NB4 (cell line): ENCODE measurements at regions not wholly inside any gene's neighbourhood (a gene's known extent, or its start where the extent isn't known, plus 50 kb on each side); places are given as distances from the start of the nearest gene placed in this dataset.

Experiments
- DNase-seq: peaks from one replicate; pipeline ENCODE4 v3.0.0; 2010; ENCODE audit warnings: low read depth
- H3K4me3 ChIP-seq: one replicate; pipeline ENCODE4 v1.5.1; 2011; ENCODE audit warnings: mild to moderate bottlenecking, low read depth, low read length, moderate library complexity
- CTCF ChIP-seq: IDR thresholded peaks from one replicate; pipeline ENCODE4 v1.5.1; 2012; ENCODE audit warnings: low read depth, low read length
- MAX ChIP-seq: IDR thresholded peaks from 2 replicates; pipeline ENCODE4 v1.6.1; 2011; ENCODE audit warnings: low read depth, low read length
- MYC ChIP-seq: IDR thresholded peaks from 2 replicates; pipeline ENCODE4 v1.6.1; 2011; ENCODE audit warnings: low read depth, low read length
- POLR2A ChIP-seq: IDR thresholded peaks from 2 replicates; pipeline ENCODE4 v1.6.1; 2011; ENCODE audit warnings: mild to moderate bottlenecking; ENCODE audit not compliant: insufficient read length; ENCODE audit errors: extremely low read depth

GRCh38 chr1:119191325-119191724 lies 50.9 kb upstream of the WARS2 start:
- no peak overlapping the region for H3K4me3 ChIP-seq
- no peak for TF ChIP-seq MAX
- TF ChIP-seq CTCF: no peak
- no peak for TF ChIP-seq MYC
- no peak for TF ChIP-seq POLR2A
- DNase-seq: no peak

- DNase-seq: no peak
These were observed 63.9 kb upstream of the WARS2 start for GRCh38 chr1:119204197-119204960.

GRCh38 chr1:119204961-119205357 lies 64.5 kb upstream of the WARS2 start:
- no peak for DNase-seq
- H3K4me3 ChIP-seq: no peak overlapping the region
- TF ChIP-seq POLR2A: no peak
- no peak for TF ChIP-seq MAX
- no peak for TF ChIP-seq CTCF
- TF ChIP-seq MYC: no peak

More at GRCh38 chr1:119204197-119204960, 63.9 kb upstream of the WARS2 start:
- TF ChIP-seq MAX (no peak), MYC (no peak), POLR2A (no peak), CTCF (no peak)
- no peak overlapping the region for H3K4me3 ChIP-seq

- no peak for TF ChIP-seq POLR2A
- TF ChIP-seq CTCF: no peak
- no peak for TF ChIP-seq MAX
- TF ChIP-seq MYC: no peak
- no peak for DNase-seq
These were observed 68.6 kb upstream of the WARS2 start for GRCh38 chr1:119209061-119209460.

GRCh38 chr1:119209596-119210295 lies 69.3 kb upstream of the WARS2 start:
- DNase-seq: no peak
- no peak overlapping the region for H3K4me3 ChIP-seq
- TF ChIP-seq CTCF (no peak), MAX (no peak), MYC (no peak), POLR2A (no peak)

More at GRCh38 chr1:119209061-119209460, 68.6 kb upstream of the WARS2 start:
- no peak overlapping the region for H3K4me3 ChIP-seq
